A549 (cell line): ENCODE measurements at regions not wholly inside any gene's neighbourhood (a gene's known extent, or its start where the extent isn't known, plus 50 kb on each side); places are given as distances from the start of the nearest gene placed in this dataset.

ENCODE experiments used
- ATAC-seq, 2 experiments: fragments of 200-7000 bp in 1 of 2; fragments of >200 bp in 1 of 2; cut with Nextera tagmentation in 1 of 2; cut with Tn5 transposase in 1 of 2; 3 replicates each; pipeline versions ENCODE4 v1.8.0 to v1.9.1; 2018 to 2020; ENCODE audit warnings: mild to moderate bottlenecking in 1 of 2, moderate library complexity in 1 of 2
- CTCF ChIA-PET: fragments of 300-600 bp; sonication (Branson Sonifier 250); formaldehyde crosslinking; extraction: SDS; loops from one replicate; lab custom pipeline; 2021; ENCODE audit warnings: antibody characterized with exemption, inconsistent platforms; lab: Yijun Ruan, JAX
- POLR2A ChIA-PET: fragments of 350-600 bp; formaldehyde crosslinking; extraction: SDS; loops from one replicate; lab custom pipeline; 2021; ENCODE audit warnings: antibody characterized with exemption, inconsistent platforms; lab: Yijun Ruan, JAX
- DNase-seq, 2 experiments: peaks; one replicate each; pipeline versions ENCODE4 v3.0.0 to v3.0.0-alpha.2; 2011 to 2016; ENCODE audit warnings: low read depth in 1 of 2, low spot score in 1 of 2
- FAIRE-seq: peaks from 2 replicates; lab custom pipeline; 2011; peaks lifted over from hg19 to GRCh38; lab: Jason Lieb, UNC
- H3K27ac ChIP-seq, 2 experiments: fragments of >200 bp; sonication (Bioruptor Twin); formaldehyde crosslinking; 3 replicates each; pipeline ENCODE4 v1.5.1; 2016 to 2017
- H3K4me1 ChIP-seq: fragments of >200 bp; sonication (Bioruptor Twin); formaldehyde crosslinking; 3 replicates; pipeline ENCODE4 v1.6.1; 2016
- H3K4me2 ChIP-seq: fragments of >200 bp; sonication (Bioruptor Twin); formaldehyde crosslinking; 3 replicates; pipeline ENCODE4 v1.6.1; 2016
- H3K4me3 ChIP-seq: fragments of >200 bp; sonication (Bioruptor Twin); formaldehyde crosslinking; 3 replicates; pipeline ENCODE4 v1.5.1; 2016
- H3K9me3 ChIP-seq: fragments of >200 bp; sonication (Bioruptor Twin); formaldehyde crosslinking; 3 replicates; pipeline ENCODE4 v1.6.1; 2016
- CEBPB ChIP-seq, 2 experiments: fragments of >200 bp in 1 of 2; sonication (Bioruptor Twin) in 1 of 2; formaldehyde crosslinking in 1 of 2; IDR thresholded peaks; 2 replicates each; pipeline ENCODE4 v1.6.1; 2012 to 2016
- CTCF ChIP-seq: fragments of >200 bp; sonication (Bioruptor Twin); formaldehyde crosslinking; IDR thresholded peaks from 3 replicates; pipeline ENCODE4 v1.5.1; 2016
- ELK1 ChIP-seq: fragments of 150-350 bp; IDR thresholded peaks from 2 replicates; pipeline ENCODE4 v1.6.1; 2014; ENCODE audit warnings: low read depth, mild to moderate bottlenecking, low read length
- ESRRA ChIP-seq: fragments of 150-350 bp; IDR thresholded peaks from 2 replicates; pipeline ENCODE4 v1.6.1; 2014; ENCODE audit warnings: mild to moderate bottlenecking, low read length, borderline replicate concordance
- FOSB ChIP-seq: fragments of 250-450 bp; sonication (Bioruptor Pico); IDR thresholded peaks from 2 replicates; pipeline ENCODE4 v1.5.0; 2020; ENCODE audit warnings: mild to moderate bottlenecking, moderate library complexity
- HES2 ChIP-seq: fragments of >200 bp; sonication (Bioruptor Twin); formaldehyde crosslinking; IDR thresholded peaks from 2 replicates; pipeline ENCODE4 v1.6.1; 2016
- HEYL ChIP-seq: fragments of 250-450 bp; sonication (Bioruptor Pico); IDR thresholded peaks from 2 replicates; pipeline ENCODE4 v1.8.0; 2021; ENCODE audit warnings: mild to moderate bottlenecking, moderate library complexity
- HOXB13 ChIP-seq: fragments of 250-450 bp; sonication (Bioruptor Pico); IDR thresholded peaks from 2 replicates; pipeline ENCODE4 v1.5.0; 2020; ENCODE audit warnings: low read depth, mild to moderate bottlenecking, moderate library complexity
- HOXB5 ChIP-seq: fragments of 250-450 bp; sonication (Bioruptor Pico); IDR thresholded peaks from 2 replicates; pipeline ENCODE4 v1.5.0; 2020; ENCODE audit warnings: mild to moderate bottlenecking, moderate library complexity
- JUNB ChIP-seq: fragments of >200 bp; sonication (Bioruptor Twin); formaldehyde crosslinking; IDR thresholded peaks from 2 replicates; pipeline ENCODE4 v1.6.1; 2016
- KDM5A ChIP-seq: fragments of 200-600 bp; sonication (generic); IDR thresholded peaks from 2 replicates; pipeline ENCODE4 v1.6.1; 2016; ENCODE audit warnings: antibody characterized with exemption, mild to moderate bottlenecking
- MAX ChIP-seq: IDR thresholded peaks from 2 replicates; pipeline ENCODE4 v1.6.1; 2012
- PHF8 ChIP-seq: fragments of 200-600 bp; sonication (generic); IDR thresholded peaks from 2 replicates; pipeline ENCODE4 v1.6.1; 2016; ENCODE audit warnings: low read depth, mild to moderate bottlenecking, antibody characterized with exemption, moderate library complexity, borderline replicate concordance
- POLR2AphosphoS2 ChIP-seq: conservative IDR thresholded peaks from 2 replicates; pipeline ENCODE4 v1.6.1; 2012; ENCODE audit warnings: low read length, improper control_type of control experiment, inconsistent platforms
- RARB ChIP-seq: fragments of 250-450 bp; sonication (Bioruptor Pico); IDR thresholded peaks from 2 replicates; pipeline ENCODE4 v1.8.0; 2021; ENCODE audit warnings: mild to moderate bottlenecking, moderate library complexity
- REST ChIP-seq: fragments of 200-600 bp; sonication (generic); IDR thresholded peaks from 2 replicates; pipeline ENCODE4 v1.6.1; 2016; ENCODE audit warnings: antibody characterized with exemption, mild to moderate bottlenecking, moderate library complexity
- RNF2 ChIP-seq: fragments of 200-600 bp; sonication (generic); IDR thresholded peaks from 2 replicates; pipeline ENCODE4 v1.6.1; 2016; ENCODE audit warnings: low read depth, mild to moderate bottlenecking, antibody characterized with exemption, moderate library complexity, borderline replicate concordance
- TFCP2L1 ChIP-seq: fragments of 250-450 bp; sonication (Bioruptor Pico); IDR thresholded peaks from 2 replicates; pipeline ENCODE4 v1.5.0; 2021; ENCODE audit warnings: mild to moderate bottlenecking
- USF2 ChIP-seq: fragments of 450-650 bp; IDR thresholded peaks from 2 replicates; pipeline ENCODE4 v1.6.1; 2014; ENCODE audit warnings: antibody characterized with exemption
- ZSCAN20 ChIP-seq: fragments of 250-450 bp; sonication (Bioruptor Pico); IDR thresholded peaks from 2 replicates; pipeline ENCODE4 v1.8.0; 2022; ENCODE audit warnings: mild to moderate bottlenecking, moderate library complexity
- WGBS: methylation state at CpG from one replicate; pipeline ENCODE4 v1.1.6; 2017; ENCODE audit errors: missing lambda C conversion rate; 5-methylcytosine and 5-hydroxymethylcytosine counted together

GRCh38 chr2:220071696-220072095 is 444.3 kb downstream of the SLC4A3 start:
- H3K4me2 ChIP-seq: no peak overlapping the region
- H3K9me3 ChIP-seq: no peaks in the 10 kb centered on the region
- H3K4me3 ChIP-seq: no peak overlapping the region
- H3K4me1 ChIP-seq: peaks cover 7% of the 10 kb centered on the region; the same call in 2 of the 3 replicates
- ATAC-seq (no peak), FAIRE-seq (no peak), DNase-seq (no peak)
- CTCF ChIA-PET: interaction anchor here (0.5 to 1.0 kb wide), 2 partner anchors 15 to 21 kb away, joined by 3 read pairs; no protein-coding TSS in a partner anchor
- WGBS: 61% methylated on average over 5 of the region's 5 CpGs
- H3K27ac ChIP-seq: no peak overlapping the region
- POLR2A ChIA-PET: no interaction called here
- no peak for TF ChIP-seq RNF2
- TF ChIP-seq ELK1: no peak
- TF ChIP-seq CEBPB (IDR thresholded peaks at IDR 0.05): no peak
- TF ChIP-seq HOXB13 (CRISPR knock-in tag): no peak
- TF ChIP-seq, all 56 proteins: peak for 0

GRCh38 chr2:220072669-220073220 is 445.3 kb downstream of the SLC4A3 start:
- ATAC-seq: no peak
- ChIA-PET CTCF (no interaction called here), POLR2A (no interaction called here)
- no peak for DNase-seq
- Histone ChIP-seq H3K4me2 (no peak overlapping the region), H3K27ac (no peak overlapping the region), H3K4me1 (peaks cover 15% of the 10 kb centered on the region), H3K9me3 (no peaks in the 10 kb centered on the region), H3K4me3 (no peak overlapping the region)
- TF ChIP-seq MAX (no peak), ESRRA (no peak), JUNB (no peak), ELK1 (no peak)
- 69% methylated on average over 8 of the region's 8 CpGs for WGBS
- FAIRE-seq: no peak

GRCh38 chr2:220075835-220076234 is 448.4 kb downstream of the SLC4A3 start:
- no peaks in the 10 kb centered on the region for H3K9me3 ChIP-seq
- ChIA-PET CTCF (interaction anchor here (1.3 kb wide), 1 partner anchor 70 kb away, joined by 3 read pairs; no protein-coding TSS in a partner anchor), POLR2A (no interaction called here)
- 31% methylated on average over 1 of the region's 1 CpG for WGBS
- peaks cover 16% of the 10 kb centered on the region for H3K4me1 ChIP-seq
- TF ChIP-seq USF2 (no peak), TFCP2L1 (no peak), CTCF (no peak), POLR2AphosphoS2 (no peak), RARB (CRISPR knock-in tag) (no peak), KDM5A (no peak), FOSB (CRISPR knock-in tag) (no peak), HOXB5 (CRISPR knock-in tag) (no peak), CEBPB (IDR thresholded peaks at IDR 0.05) (no peak), HEYL (CRISPR knock-in tag) (no peak), HES2 (no peak), ZSCAN20 (no peak), REST (no peak), PHF8 (no peak)
- no peak for DNase-seq
- ATAC-seq: no peak
- peak overlapping the region in 1 of 2 experiments; percentile 40; a peak in 2 of 6 replicates for H3K27ac ChIP-seq
- FAIRE-seq: no peak
- no peak overlapping the region for H3K4me2 ChIP-seq
- no peak overlapping the region for H3K4me3 ChIP-seq
